HG02981 (cell line): ENCODE measurements at regions not wholly inside any gene's neighbourhood (a gene's known extent, or its start where the extent isn't known, plus 50 kb on each side); places are given as distances from the start of the nearest gene placed in this dataset.
"Not testable (repeated sequence)": the region's sequence is repeated elsewhere in the genome, so short reads cannot be mapped to it uniquely, and the experiment has no call there.

Source experiments
- ATAC-seq: cut with Tn5 transposase; IDR thresholded peaks from one replicate; pipeline ENCODE4 v1.9.1; 2021; ENCODE audit warnings: mild to moderate bottlenecking, moderate library complexity; ENCODE audit not compliant: unreplicated experiment

- ATAC-seq = no peak
Observed at GRCh38 chr15:91356083-91356482, 256.0 kb downstream of the SV2B start.

DNA sequence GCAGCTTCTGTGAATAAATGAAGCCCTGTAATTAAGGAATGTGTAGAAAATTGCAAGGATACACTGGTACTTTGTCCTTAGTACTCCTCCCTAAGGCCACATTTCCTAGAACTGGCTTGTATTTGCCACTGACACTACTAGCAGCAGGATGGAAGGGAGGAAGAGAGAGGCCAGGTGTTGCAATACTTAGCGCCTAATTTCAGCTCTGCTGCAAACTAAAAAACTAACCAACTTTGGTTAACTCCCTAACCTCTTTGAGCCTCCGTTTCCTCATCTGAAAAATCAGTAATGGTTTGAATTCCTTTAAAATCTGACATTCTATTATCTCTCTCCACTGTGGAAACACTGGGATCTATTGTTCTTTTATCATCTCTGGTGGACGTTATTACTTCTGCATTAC lies 257.0 kb downstream of the SV2B start:
- no peak for ATAC-seq

DNA sequence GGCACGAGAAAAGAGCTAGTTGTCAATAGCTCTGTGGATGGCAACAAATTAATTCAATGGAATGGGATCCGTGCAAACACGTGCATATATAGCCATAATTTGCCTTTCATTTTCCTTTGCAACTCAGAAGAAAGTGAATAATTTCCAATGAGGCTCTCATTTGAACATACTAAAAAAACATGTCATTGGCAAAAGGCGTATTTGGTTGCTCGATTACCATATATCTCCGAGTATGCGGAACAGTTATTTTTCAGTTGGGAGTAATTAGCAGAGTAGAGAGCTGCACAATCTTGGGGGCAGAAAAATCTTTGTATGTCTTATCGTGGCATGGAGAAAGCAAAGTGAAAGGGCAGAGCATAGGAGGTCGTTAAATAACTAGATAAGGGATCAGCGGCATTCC lies 257.4 kb downstream of the SV2B start:
- no peak for ATAC-seq

- no peak for ATAC-seq
Observed at GRCh38 chr15:91358405-91358804, 258.3 kb downstream of the SV2B start.

DNA sequence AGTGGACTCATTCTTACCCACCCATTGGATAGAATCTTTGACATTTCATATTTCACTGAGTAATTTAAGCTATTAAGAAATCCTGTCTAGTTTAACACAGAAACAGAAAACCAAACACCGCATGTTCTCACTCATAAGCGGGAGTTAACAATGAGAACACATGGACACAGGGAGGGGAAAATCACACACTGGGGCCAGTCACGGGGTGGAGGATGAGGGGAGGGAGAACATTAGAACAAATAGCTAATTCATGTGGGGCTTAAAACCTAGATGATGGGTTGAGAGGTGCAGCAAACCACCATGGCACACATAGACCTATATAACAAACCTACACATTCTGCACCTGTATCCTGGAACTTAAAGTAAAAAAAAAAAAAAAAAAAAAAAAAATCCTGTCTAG lies 261.6 kb downstream of the SV2B start:
- ATAC-seq = not testable (repeated sequence)

DNA sequence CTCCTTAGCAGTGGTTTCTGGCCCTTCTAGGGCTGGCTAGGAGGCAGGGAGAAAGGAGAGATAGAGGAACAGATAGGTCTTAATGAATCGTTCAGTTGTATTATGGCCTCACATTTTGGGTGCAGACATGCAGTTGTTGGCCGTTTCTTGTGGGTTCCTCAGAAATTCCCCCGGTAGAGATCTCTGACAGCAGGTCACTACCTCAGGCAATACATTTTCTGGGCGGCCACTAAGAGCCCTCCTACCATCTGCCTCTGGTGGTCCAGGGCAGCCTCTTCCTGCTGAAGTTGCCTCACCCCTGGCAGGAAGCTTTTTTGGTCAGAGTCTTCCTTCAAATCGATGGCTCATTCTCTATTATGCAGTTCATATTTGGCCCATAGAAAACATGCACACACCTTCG lies 266.1 kb downstream of the SV2B start:
- ATAC-seq = no peak

- no peak for ATAC-seq
Observed at GRCh38 chr15:91368611-91369010, 268.6 kb downstream of the SV2B start.

GRCh38 chr15:91369823-91370222 lies 269.8 kb downstream of the SV2B start:
- ATAC-seq = no peak

- not testable (repeated sequence) for ATAC-seq
Observed at GRCh38 chr15:91371345-91371744, 271.3 kb downstream of the SV2B start.

DNA sequence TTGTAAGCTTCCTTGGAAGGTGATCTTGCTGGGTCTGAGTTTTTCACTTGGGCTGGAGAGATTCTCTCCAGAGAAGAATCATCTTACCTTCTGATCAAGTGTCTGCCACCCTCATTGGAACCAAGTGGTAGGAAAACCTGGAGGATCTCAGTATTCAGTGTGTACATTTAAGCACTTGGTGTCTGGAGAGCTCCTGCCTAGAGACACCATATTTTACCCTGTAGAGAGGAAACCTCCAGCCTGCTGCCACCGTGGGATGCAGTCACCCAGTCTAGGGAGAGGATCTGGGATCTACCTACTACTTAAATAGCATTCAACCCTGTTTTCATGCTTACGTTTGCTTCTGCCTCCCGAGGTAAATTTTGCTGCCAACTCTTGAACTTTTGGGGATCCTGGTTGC lies 274.3 kb downstream of the SV2B start:
- ATAC-seq = no peak

GRCh38 chr15:91376038-91376437 lies 276.0 kb downstream of the SV2B start:
- ATAC-seq = no peak

- ATAC-seq = no peak
Observed at GRCh38 chr15:91380114-91380513, 280.1 kb downstream of the SV2B start.

- ATAC-seq = no peak
Observed at GRCh38 chr15:91383532-91383931, 283.5 kb downstream of the SV2B start.

DNA sequence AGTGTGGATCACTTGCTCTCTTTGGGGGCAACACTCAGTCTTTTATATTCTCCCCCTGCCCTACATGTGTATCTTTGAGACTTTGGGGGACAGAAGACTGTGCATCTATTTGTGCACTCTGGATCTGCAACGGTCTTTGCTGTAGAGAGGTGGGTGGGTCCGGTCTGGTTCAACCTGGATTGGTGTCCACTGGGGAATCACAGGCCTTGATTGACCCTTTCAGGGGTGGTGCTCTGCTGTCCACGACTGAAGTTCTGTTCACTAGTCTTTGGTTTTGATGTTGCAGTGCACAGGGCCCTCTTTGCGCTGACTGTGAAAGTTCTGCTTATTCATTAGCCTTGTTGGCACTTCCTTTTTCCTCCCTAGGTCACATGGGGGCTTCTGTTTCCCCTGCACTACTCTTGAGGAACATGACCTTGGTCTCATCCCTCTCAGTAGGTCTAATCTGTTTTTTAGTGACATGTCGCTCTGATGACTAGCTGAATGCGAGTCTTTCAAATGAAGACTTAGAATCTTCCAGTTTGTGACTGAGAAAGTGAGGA lies 284.2 kb downstream of the SV2B start:
- no peak for ATAC-seq

DNA sequence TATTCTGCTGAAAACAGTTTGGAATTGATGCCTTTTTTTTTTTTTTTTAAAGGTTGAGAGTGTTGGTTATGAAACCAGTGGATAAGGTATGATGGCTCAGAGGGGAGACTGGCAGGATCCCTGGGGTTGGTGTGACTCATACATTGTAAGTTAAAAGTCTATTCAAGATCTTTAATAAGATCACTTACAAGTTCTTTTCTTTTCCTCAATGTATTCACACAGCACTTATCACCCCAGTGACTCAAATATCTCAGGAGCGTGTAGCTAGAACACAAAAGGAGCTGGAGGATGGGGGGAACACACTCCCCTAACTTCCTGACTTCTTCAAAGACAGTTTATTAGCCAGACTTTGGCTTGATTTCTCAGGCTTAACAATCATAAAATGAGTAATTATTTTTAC lies 285.3 kb downstream of the SV2B start:
- no peak for ATAC-seq

DNA sequence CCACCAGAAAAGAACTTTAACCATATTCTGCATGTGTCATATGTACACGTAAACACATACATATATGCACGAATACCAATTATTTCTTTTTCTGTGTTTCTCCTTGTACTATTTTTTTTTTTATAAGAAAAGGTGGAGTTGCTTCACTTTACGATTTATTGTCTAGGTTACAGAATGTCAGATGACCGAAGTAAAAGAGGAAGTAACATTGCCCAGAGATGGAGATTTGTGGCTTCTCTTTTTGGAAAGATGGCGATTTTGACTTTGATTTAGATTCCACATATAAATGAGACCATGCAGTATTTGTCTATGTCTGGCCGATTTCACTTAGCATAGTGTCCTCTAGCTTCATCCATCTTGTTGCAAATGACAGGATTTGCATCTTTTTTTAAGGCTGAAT lies 293.1 kb downstream of the SV2B start:
- no peak for ATAC-seq

- no peak for ATAC-seq
Observed at GRCh38 chr15:91400481-91400880, 300.4 kb downstream of the SV2B start.

- ATAC-seq = peak; percentile 74
Observed at GRCh38 chr15:91407269-91407889, 307.3 kb downstream of the SV2B start.

GRCh38 chr15:91408476-91409076 lies 308.5 kb downstream of the SV2B start:
- ATAC-seq = peak; percentile 62

- ATAC-seq = no peak
Observed at GRCh38 chr15:91409387-91409786, 309.3 kb downstream of the SV2B start.

- no peak for ATAC-seq
Observed at GRCh38 chr15:91411586-91411985, 311.5 kb downstream of the SV2B start.

DNA sequence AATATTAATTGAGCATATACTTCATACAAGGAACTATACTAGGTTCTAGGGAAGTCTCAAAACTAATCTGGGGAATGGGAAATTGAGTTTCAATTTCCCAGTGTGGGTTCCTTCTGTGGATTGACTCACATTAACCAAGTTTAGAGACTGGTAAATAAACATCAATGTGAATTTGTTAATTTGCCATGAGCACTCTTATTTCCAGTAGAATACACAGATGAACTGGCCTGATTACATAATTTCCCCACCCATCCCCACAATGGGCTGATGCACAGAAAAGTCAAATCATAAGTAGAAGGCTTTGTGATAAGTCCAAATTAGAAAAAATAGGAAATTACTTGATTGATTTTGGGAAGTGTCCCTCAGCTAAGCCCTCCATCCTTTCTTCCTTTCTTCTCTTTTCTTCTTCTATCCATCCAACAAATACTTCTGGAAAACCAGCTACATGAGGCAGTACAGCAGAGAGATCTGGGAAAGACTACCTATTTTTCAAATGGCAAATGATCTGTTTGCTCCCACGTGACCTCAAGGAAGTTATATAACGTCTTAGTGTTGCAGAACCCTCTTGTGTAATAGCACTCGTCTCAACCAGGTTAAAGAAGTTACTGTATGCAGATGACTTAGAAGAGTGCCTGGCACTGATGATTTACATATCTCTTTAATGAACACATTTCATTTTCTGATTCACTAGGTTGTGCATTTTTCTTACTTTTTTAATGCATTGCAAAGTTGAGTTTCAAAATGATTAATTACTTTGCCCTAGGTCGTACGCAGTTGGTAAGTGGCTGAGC lies 312.3 kb downstream of the SV2B start:
- ATAC-seq = no peak
